Esophagus squamous epithelium (tissue), 5 donors: ENCODE measurements at regions not wholly inside any gene's neighbourhood (a gene's known extent, or its start where the extent isn't known, plus 50 kb on each side); places are given as distances from the start of the nearest gene placed in this dataset.

ENCODE experiments used
- DNase-seq: peaks from one replicate; lab custom pipeline; 2025; lab: John Stamatoyannopoulos, UW
- H3K27ac ChIP-seq, 4 donors: fragments of 200-600 bp; sonication (generic); one replicate each; pipeline ENCODE4 v1.5.1; 2016 to 2019; ENCODE audit warnings: mild to moderate bottlenecking in 1 of 4
- H3K27me3 ChIP-seq, 4 donors: fragments of 200-600 bp; sonication (generic); 1 replicate in 3 of 4; 2 replicates in 1 of 4; pipeline versions ENCODE4 v1.5.1 to v1.6.0; 2017 to 2021; ENCODE audit warnings: antibody characterized with exemption in 1 of 4
- H3K36me3 ChIP-seq, 3 donors: fragments of 200-600 bp; sonication (generic); one replicate each; pipeline ENCODE4 v1.5.1; 2016 to 2019
- H3K4me1 ChIP-seq, 3 donors: fragments of 200-600 bp; sonication (generic); one replicate each; pipeline ENCODE4 v1.5.1; 2017 to 2019
- H3K4me3 ChIP-seq, 4 donors: fragments of 200-600 bp; sonication (generic); 1 replicate in 3 of 4; 2 replicates in 1 of 4; pipeline ENCODE4 v1.5.1; 2016 to 2019; ENCODE audit warnings: mild to moderate bottlenecking in 2 of 4, moderate library complexity in 1 of 4
- H3K9me3 ChIP-seq, 3 donors: fragments of 200-600 bp; sonication (generic); one replicate each; pipeline ENCODE4 v1.5.1; 2016 to 2019
- CTCF ChIP-seq, 6 experiments: fragments of 450-650 bp in 4 of 6; fragments of 200-600 bp in 2 of 6; sonication (generic) in 2 of 6; IDR thresholded peaks; one replicate each; pipeline ENCODE4 v1.5.1; 2016 to 2019; ENCODE audit warnings: antibody characterized with exemption in 6 of 6, mild to moderate bottlenecking in 4 of 6, moderate library complexity in 4 of 6
- POLR2A ChIP-seq, 4 donors: fragments of 450-650 bp; IDR thresholded peaks; one replicate each; pipeline ENCODE4 v1.6.1; 2017; ENCODE audit warnings: antibody characterized with exemption in 4 of 4, mild to moderate bottlenecking in 4 of 4, moderate library complexity in 3 of 4
- WGBS, 2 donors: methylation state at CpG; one replicate each; pipeline ENCODE4 v1.1.5; 2018; 5-methylcytosine and 5-hydroxymethylcytosine counted together
- intact Hi-C: fragments of 100-400 bp; cut with DNase I; formaldehyde crosslinking; loops from one replicate; pipeline ENCODE4 v1.15.0; 2022
- donor health status: DM: yes; HTN: yes; CAD: no.

GRCh38 chr9:13570068-13570974, 290.8 kb upstream of the MPDZ start:
- intact Hi-C loops, result no loop called here
- Histone ChIP-seq H3K27me3 (no peaks in the 10 kb centered on the region), H3K36me3 (no peaks in the 10 kb centered on the region), H3K4me1 (peaks cover 0 to 20% (median 5%) of the 10 kb centered on the region in 3 donors), H3K4me3 (no peak overlapping the region), H3K9me3 (no peaks in the 10 kb centered on the region), H3K27ac (peak overlapping the region in 3 of 4 donors; percentile 31 to 51 (median 37))
- 44 to 64% methylated on average over 5 of the region's 5 CpGs for WGBS, 2 donors
- no peak for TF ChIP-seq CTCF (IDR thresholded peaks at IDR 0.05)
- TF ChIP-seq POLR2A (IDR thresholded peaks at IDR 0.05), result no peak
- no peak for DNase-seq

- Histone ChIP-seq H3K4me3 (peak overlapping the region in 1 of 4 donors; percentile 42), H3K9me3 (no peaks in the 10 kb centered on the region), H3K27ac (peak overlapping the region in 3 of 4 donors; percentile 71 to 80 (median 74)), H3K4me1 (peaks cover 0 to 20% (median 5%) of the 10 kb centered on the region in 3 donors), H3K36me3 (no peaks in the 10 kb centered on the region), H3K27me3 (no peaks in the 10 kb centered on the region)
- 39 to 61% methylated on average over 1 of the region's 1 CpG for WGBS, 2 donors
- DNase-seq, result no peak
- TF ChIP-seq POLR2A (IDR thresholded peaks at IDR 0.05) (no peak), CTCF (IDR thresholded peaks at IDR 0.05) (no peak)
- intact Hi-C loops, result no loop called here
These were observed 290.1 kb upstream of the MPDZ start for GRCh38 chr9:13569602-13570067.

GRCh38 chr9:13568841-13569601, 289.5 kb upstream of the MPDZ start:
- H3K36me3 ChIP-seq, result no peaks in the 10 kb centered on the region
- no peak for TF ChIP-seq CTCF (IDR thresholded peaks at IDR 0.05)
- no peak for TF ChIP-seq POLR2A (IDR thresholded peaks at IDR 0.05)
- peak overlapping the region; percentile 0 to 42 (median 22) for H3K4me3 ChIP-seq
- peaks cover 0 to 20% (median 5%) of the 10 kb centered on the region in 3 donors for H3K4me1 ChIP-seq
- H3K27me3 ChIP-seq, result no peaks in the 10 kb centered on the region
- no peak for DNase-seq
- 41% methylated on average over 12 to 15 of the region's 18 CpGs for WGBS, 2 donors
- no peaks in the 10 kb centered on the region for H3K9me3 ChIP-seq
- peak overlapping the region; percentile 33 to 80 (median 72) for H3K27ac ChIP-seq
- intact Hi-C loops, result no loop called here

- Histone ChIP-seq H3K27ac (peak overlapping the region; percentile 33 to 80 (median 72)), H3K36me3 (no peaks in the 10 kb centered on the region), H3K9me3 (no peaks in the 10 kb centered on the region), H3K4me1 (peaks cover 0 to 20% (median 5%) of the 10 kb centered on the region in 3 donors), H3K27me3 (no peaks in the 10 kb centered on the region), H3K4me3 (peak overlapping the region; percentile 0 to 42 (median 22))
- 17 to 30% methylated on average over 3 of the region's 3 CpGs for WGBS, 2 donors
- DNase-seq, result no peak
- TF ChIP-seq CTCF (IDR thresholded peaks at IDR 0.05) (no peak), POLR2A (IDR thresholded peaks at IDR 0.05) (no peak)
- intact Hi-C loops, result no loop called here
These were observed 288.9 kb upstream of the MPDZ start for GRCh38 chr9:13568405-13568804.
